UCSD-AML1 (cell line): ENCODE measurements at regions not wholly inside any gene's neighbourhood (a gene's known extent, or its start where the extent isn't known, plus 50 kb on each side); places are given as distances from the start of the nearest gene placed in this dataset.

ENCODE experiments used
- DNase-seq: peaks from one replicate; lab custom pipeline; 2025; ENCODE audit not compliant: unreplicated experiment; lab: John Stamatoyannopoulos, UW

- no peak for DNase-seq
Observed at GRCh38 chr13:103815619-103816018, 749.4 kb upstream of the SLC10A2 start.

GRCh38 chr13:103812971-103813370 lies 746.8 kb upstream of the SLC10A2 start:
- DNase-seq, result no peak

GRCh38 chr13:103812558-103812957 lies 746.3 kb upstream of the SLC10A2 start:
- no peak for DNase-seq

- DNase-seq, result no peak
Observed at GRCh38 chr13:103810026-103810425, 743.8 kb upstream of the SLC10A2 start.

GRCh38 chr13:103805771-103806170 lies 739.6 kb upstream of the SLC10A2 start:
- DNase-seq, result no peak

- DNase-seq, result no peak
Observed at GRCh38 chr13:103803349-103803748, 737.1 kb upstream of the SLC10A2 start.

GRCh38 chr13:103799028-103799427 lies 732.8 kb upstream of the SLC10A2 start:
- no peak for DNase-seq

- DNase-seq, result no peak
Observed at GRCh38 chr13:103795892-103796478, 729.8 kb upstream of the SLC10A2 start.

GRCh38 chr13:103794526-103794925 lies 728.3 kb upstream of the SLC10A2 start:
- DNase-seq, result no peak

- no peak for DNase-seq
Observed at GRCh38 chr13:103788061-103788652, 721.9 kb upstream of the SLC10A2 start.

GRCh38 chr13:103772576-103772975 lies 706.4 kb upstream of the SLC10A2 start:
- no peak for DNase-seq

GRCh38 chr13:103762523-103762922 lies 696.3 kb upstream of the SLC10A2 start:
- DNase-seq, result no peak

- no peak for DNase-seq
Observed at GRCh38 chr13:103759361-103759760, 693.1 kb upstream of the SLC10A2 start.

- no peak for DNase-seq
Observed at GRCh38 chr13:103758222-103758621, 692.0 kb upstream of the SLC10A2 start.

GRCh38 chr13:103757361-103757760 lies 691.1 kb upstream of the SLC10A2 start:
- DNase-seq, result no peak

- no peak for DNase-seq
Observed at GRCh38 chr13:103754783-103755182, 688.6 kb upstream of the SLC10A2 start.

GRCh38 chr13:103734837-103735236 lies 668.6 kb upstream of the SLC10A2 start:
- DNase-seq, result no peak

GRCh38 chr13:103731959-103732358 lies 665.7 kb upstream of the SLC10A2 start:
- DNase-seq, result no peak

GRCh38 chr13:103730407-103730806 lies 664.2 kb upstream of the SLC10A2 start:
- no peak for DNase-seq

GRCh38 chr13:103726808-103727207 lies 660.6 kb upstream of the SLC10A2 start:
- no peak for DNase-seq

GRCh38 chr13:103716718-103717117 lies 650.5 kb upstream of the SLC10A2 start:
- DNase-seq, result no peak

GRCh38 chr13:103715335-103715734 lies 649.1 kb upstream of the SLC10A2 start:
- DNase-seq, result no peak

- DNase-seq, result no peak
Observed at GRCh38 chr13:103703246-103703645, 637.0 kb upstream of the SLC10A2 start.
